H9 (cell line): ENCODE measurements at regions not wholly inside any gene's neighbourhood (a gene's known extent, or its start where the extent isn't known, plus 50 kb on each side); places are given as distances from the start of the nearest gene placed in this dataset.

Experiments used
- DNase-seq: peaks from one replicate; pipeline ENCODE4 v3.0.0-alpha.2; 2017
- H2AFZ ChIP-seq: one replicate; pipeline ENCODE4 v1.6.1; 2013; ENCODE audit warnings: mild to moderate bottlenecking, low read length, control low read depth, moderate library complexity
- H2AK5ac ChIP-seq: 2 replicates; pipeline ENCODE4 v1.6.1; 2013; ENCODE audit warnings: low read length, control low read depth, mixed read lengths; ENCODE audit not compliant: insufficient read length
- H2BK120ac ChIP-seq: one replicate; pipeline ENCODE4 v1.6.1; 2013; ENCODE audit warnings: low read depth, mild to moderate bottlenecking, low read length, control low read depth, inconsistent platforms; ENCODE audit not compliant: poor library complexity, severe bottlenecking
- H2BK12ac ChIP-seq: 2 replicates; pipeline ENCODE4 v1.6.1; 2013; ENCODE audit warnings: low read length, control low read depth, mixed read lengths, low read depth; ENCODE audit not compliant: insufficient read length
- H2BK15ac ChIP-seq: 2 replicates; pipeline ENCODE4 v1.6.1; 2013; ENCODE audit warnings: low read depth, low read length, control low read depth
- H2BK20ac ChIP-seq: one replicate; pipeline ENCODE4 v1.6.1; 2013; ENCODE audit warnings: low read depth, mild to moderate bottlenecking, low read length, control low read depth, inconsistent platforms; ENCODE audit not compliant: poor library complexity, severe bottlenecking
- H2BK5ac ChIP-seq: 2 replicates; pipeline ENCODE4 v1.6.1; 2013; ENCODE audit warnings: low read length, control low read depth, mixed read lengths; ENCODE audit not compliant: insufficient read length
- H3K14ac ChIP-seq: 2 replicates; pipeline ENCODE4 v1.6.1; 2013; ENCODE audit warnings: low read length, control low read depth; ENCODE audit not compliant: insufficient read depth
- H3K18ac ChIP-seq: 2 replicates; pipeline ENCODE4 v1.6.1; 2013; ENCODE audit warnings: low read depth, mild to moderate bottlenecking, mixed read lengths, low read length, control low read depth; ENCODE audit not compliant: insufficient read length
- H3K23ac ChIP-seq: 2 replicates; pipeline ENCODE4 v1.6.1; 2013; ENCODE audit warnings: low read length, control low read depth, mixed read lengths, low read depth; ENCODE audit not compliant: insufficient read length
- H3K23me2 ChIP-seq: 2 replicates; pipeline ENCODE4 v1.6.1; 2013; ENCODE audit warnings: low read depth, mild to moderate bottlenecking, mixed read lengths, low read length, control low read depth; ENCODE audit not compliant: insufficient read length, poor library complexity, severe bottlenecking
- H3K27ac ChIP-seq: 2 replicates; pipeline ENCODE4 v1.5.1; 2013; ENCODE audit warnings: low read length, control low read depth, mixed read lengths, low read depth; ENCODE audit not compliant: insufficient read length
- H3K27me3 ChIP-seq: 2 replicates; pipeline ENCODE4 v1.6.1; 2013; ENCODE audit warnings: low read length, control low read depth, inconsistent platforms; ENCODE audit not compliant: insufficient read depth
- H3K4ac ChIP-seq: 2 replicates; pipeline ENCODE4 v1.6.1; 2013; ENCODE audit warnings: low read depth, mild to moderate bottlenecking, control low read depth, inconsistent platforms, low read length, moderate library complexity
- H3K4me1 ChIP-seq: 2 replicates; pipeline ENCODE4 v1.6.1; 2013; ENCODE audit warnings: low read length, control low read depth, inconsistent platforms; ENCODE audit not compliant: insufficient read depth
- H3K4me2 ChIP-seq: 2 replicates; pipeline ENCODE4 v1.6.1; 2013; ENCODE audit warnings: low read length, control low read depth, mixed read lengths; ENCODE audit not compliant: insufficient read length, insufficient read depth
- H3K56ac ChIP-seq: 2 replicates; pipeline ENCODE4 v1.6.1; 2013; ENCODE audit warnings: low read depth, mild to moderate bottlenecking, mixed read lengths, low read length, control low read depth; ENCODE audit not compliant: insufficient read length
- H3K79me1 ChIP-seq: 2 replicates; pipeline ENCODE4 v1.6.1; 2013; ENCODE audit warnings: low read depth, mild to moderate bottlenecking, moderate library complexity, low read length, control low read depth, inconsistent platforms; ENCODE audit not compliant: insufficient read depth, poor library complexity, severe bottlenecking
- H3K79me2 ChIP-seq: 2 replicates; pipeline ENCODE4 v1.6.1; 2013; ENCODE audit warnings: low read length, control low read depth, inconsistent platforms; ENCODE audit not compliant: insufficient read depth
- H3K9ac ChIP-seq: 2 replicates; pipeline ENCODE4 v1.6.1; 2013; ENCODE audit warnings: low read length, control low read depth, mixed read lengths; ENCODE audit not compliant: insufficient read length; ENCODE audit errors: extremely low read depth
- H3K9me3 ChIP-seq: one replicate; pipeline ENCODE4 v1.6.1; 2013; ENCODE audit warnings: low read depth, low read length, inconsistent platforms; ENCODE audit not compliant: control insufficient read depth
- H3T11ph ChIP-seq: one replicate; pipeline ENCODE4 v1.6.1; 2013; ENCODE audit warnings: mild to moderate bottlenecking, low read length, control low read depth, inconsistent platforms
- H4K20me1 ChIP-seq: one replicate; pipeline ENCODE4 v1.6.1; 2013; ENCODE audit not compliant: control insufficient read depth, insufficient read length, insufficient read depth
- H4K5ac ChIP-seq: 2 replicates; pipeline ENCODE4 v1.6.1; 2013; ENCODE audit warnings: low read depth, mild to moderate bottlenecking, mixed read lengths, low read length, control low read depth; ENCODE audit not compliant: insufficient read length
- H4K8ac ChIP-seq: replicated peaks from 2 replicates; pipeline ENCODE4 v1.6.1; 2013; ENCODE audit warnings: low read length, control low read depth, mixed read lengths, low read depth; ENCODE audit not compliant: insufficient read length
- H4K91ac ChIP-seq: 2 replicates; pipeline ENCODE4 v1.6.1; 2013; ENCODE audit warnings: low read depth, mild to moderate bottlenecking, moderate library complexity, mixed read lengths, low read length, control low read depth; ENCODE audit not compliant: insufficient read length
- H3K27ac Mint-ChIP-seq, 3 experiments: 2 replicates in 2 of 3; 3 replicates in 1 of 3; pipeline ENCODE4 v1.8.0; 2020 to 2021; ENCODE audit warnings: mixed read lengths in 3 of 3, mild to moderate bottlenecking in 1 of 3, moderate library complexity in 1 of 3
- H3K27me3 Mint-ChIP-seq: 2 replicates; pipeline ENCODE4 v1.8.0; 2021; ENCODE audit warnings: low read depth, mild to moderate bottlenecking, moderate library complexity, mixed read lengths
- H3K36me3 Mint-ChIP-seq, 3 experiments: 2 replicates in 2 of 3; 3 replicates in 1 of 3; pipeline ENCODE4 v1.8.0; 2020 to 2021; ENCODE audit warnings: low read depth in 3 of 3, mixed read lengths in 3 of 3; ENCODE audit not compliant: insufficient read depth in 1 of 3
- H3K4me1 Mint-ChIP-seq, 2 experiments: 2 replicates each; pipeline ENCODE4 v1.8.0; 2020; ENCODE audit warnings: mixed read lengths in 2 of 2
- H3K4me3 Mint-ChIP-seq, 2 experiments: 2 replicates in 1 of 2; 3 replicates in 1 of 2; pipeline ENCODE4 v1.8.0; 2020 to 2021; ENCODE audit warnings: mild to moderate bottlenecking in 2 of 2, mixed read lengths in 2 of 2, moderate library complexity in 1 of 2
- H3K9me3 Mint-ChIP-seq, 2 experiments: 2 replicates in 1 of 2; 3 replicates in 1 of 2; pipeline ENCODE4 v1.8.0; 2020; ENCODE audit warnings: mild to moderate bottlenecking in 2 of 2, mixed read lengths in 2 of 2, moderate library complexity in 1 of 2
- CTCF ChIP-seq: fragments of 200-600 bp; sonication (generic); conservative IDR thresholded peaks from 3 replicates; pipeline ENCODE4 v1.8.0; 2021; ENCODE audit warnings: antibody characterized with exemption, mild to moderate bottlenecking
- WGBS: extraction: QIAGEN DNeasy Blood & Tissue Kit; methylation state at CpG from one replicate; pipeline ENCODE4 v1.1.7; 2013; ENCODE audit warnings: missing lambda C conversion rate, low lambda C conversion rate, mixed read lengths; ENCODE audit not compliant: insufficient read length; ENCODE audit errors: extremely low coverage; 5-methylcytosine and 5-hydroxymethylcytosine counted together

GRCh38 chr16:16879567-16880251 lies 500.8 kb downstream of the NPIPA7 start:
- no peak overlapping the region for H3K56ac ChIP-seq

More at GRCh38 chr16:16879567-16880251, 500.8 kb downstream of the NPIPA7 start:
- H4K5ac ChIP-seq: no peak overlapping the region
- no peaks in the 10 kb centered on the region for H3K9me3 ChIP-seq
- no peaks in the 10 kb centered on the region for H3K27me3 ChIP-seq
- H3K4ac ChIP-seq: no peak overlapping the region
- no peak overlapping the region for H3K9ac ChIP-seq
- H2AK5ac ChIP-seq: no peak overlapping the region
- no peak overlapping the region for H3K27ac ChIP-seq
- no peak overlapping the region for H3T11ph ChIP-seq
- TF ChIP-seq CTCF: no peak
- no peak overlapping the region for H3K14ac ChIP-seq
- H3K79me2 ChIP-seq: no peaks in the 10 kb centered on the region
- H3K4me1 ChIP-seq: peaks cover 6% of the 10 kb centered on the region; the same call in 1 of the 2 replicates
- no CpG with 5 or more reads among the region's 8 CpGs for WGBS
- Mint-ChIP-seq H3K9me3 (no peaks in the 10 kb centered on the region), H3K4me1 (peaks cover 28 to 40% of the 10 kb centered on the region in 2 experiments), H3K27me3 (no peaks in the 10 kb centered on the region), H3K36me3 (no peaks in the 10 kb centered on the region), H3K4me3 (no peak overlapping the region), H3K27ac (no peak overlapping the region)
- H2BK5ac ChIP-seq: no peak overlapping the region
- H4K8ac ChIP-seq: no peak overlapping the region
- no peak overlapping the region for H2BK20ac ChIP-seq
- H3K4me2 ChIP-seq: no peak overlapping the region
- DNase-seq: no peak
- no peak overlapping the region for H4K91ac ChIP-seq
- H3K18ac ChIP-seq: no peak overlapping the region
- H3K79me1 ChIP-seq: no peaks in the 10 kb centered on the region
- H2BK15ac ChIP-seq: no peak overlapping the region
- H2AFZ ChIP-seq: no peak overlapping the region
- H3K23me2 ChIP-seq: no peaks in the 10 kb centered on the region
- H2BK120ac ChIP-seq: no peak overlapping the region
- H4K20me1 ChIP-seq: no peaks in the 10 kb centered on the region
- no peak overlapping the region for H3K23ac ChIP-seq
- no peak overlapping the region for H2BK12ac ChIP-seq
